Endothelial cell of umbilical vein (primary cell): ENCODE measurements at regions not wholly inside any gene's neighbourhood (a gene's known extent, or its start where the extent isn't known, plus 50 kb on each side); places are given as distances from the start of the nearest gene placed in this dataset.

Experiments used
- CTCF ChIP-seq, 2 donors: IDR thresholded peaks; 1 replicate in 1 of 2; 2 replicates in 1 of 2; pipeline ENCODE4 v1.5.1; 2011; ENCODE audit warnings: low read length in 2 of 2, mild to moderate bottlenecking in 2 of 2, moderate library complexity in 2 of 2, control low read depth in 1 of 2, inconsistent platforms in 1 of 2, low read depth in 1 of 2; ENCODE audit not compliant: insufficient read depth in 1 of 2; ENCODE audit errors: extremely low read depth in 1 of 2
- EZH2 ChIP-seq: IDR thresholded peaks from 2 replicates; pipeline ENCODE4 v1.6.1; 2012; ENCODE audit warnings: borderline replicate concordance, low read depth, mild to moderate bottlenecking, moderate library complexity, low read length, inconsistent platforms; ENCODE audit not compliant: severe bottlenecking
- GATA2 ChIP-seq: IDR thresholded peaks from 2 replicates; pipeline ENCODE4 v1.7.0; 2011; ENCODE audit warnings: low read depth, mild to moderate bottlenecking, moderate library complexity, mixed read lengths, low read length; ENCODE audit not compliant: insufficient read length, insufficient read depth
- JUN ChIP-seq: IDR thresholded peaks from 2 replicates; pipeline ENCODE4 v1.6.1; 2011; ENCODE audit warnings: borderline replicate concordance, low read depth; ENCODE audit not compliant: insufficient read length, insufficient read depth
- MAX ChIP-seq: IDR thresholded peaks from 2 replicates; pipeline ENCODE4 v1.6.1; 2011; ENCODE audit not compliant: insufficient read depth, insufficient read length
- MYC ChIP-seq: IDR thresholded peaks from one replicate; pipeline ENCODE4 v1.6.1; 2011; ENCODE audit warnings: mild to moderate bottlenecking, low read depth, low read length
- POLR2A ChIP-seq: IDR thresholded peaks from 2 replicates; pipeline ENCODE4 v1.6.1; 2012; ENCODE audit warnings: low read depth, mild to moderate bottlenecking, control low read depth, low read length
- POLR2AphosphoS5 ChIP-seq: IDR thresholded peaks from 2 replicates; pipeline ENCODE4 v1.6.1; 2012; ENCODE audit warnings: low read depth, mild to moderate bottlenecking, control low read depth, low read length, moderate library complexity; ENCODE audit not compliant: insufficient read depth

- TF ChIP-seq MAX (no peak), CTCF (IDR thresholded peaks at IDR 0.05; ENCODE audit: extremely low read depth in 1 of 2, insufficient read depth in 1 of 2, low read depth in 1 of 2, low read length in 2 of 2) (no peak), POLR2AphosphoS5 (no peak), MYC (no peak), EZH2 (no peak), POLR2A (no peak), GATA2 (no peak), JUN (no peak)
Observed at GRCh38 chr13:33677215-33677614, 140.7 kb upstream of the RFC3 start.
